Muscle of leg (tissue), 3 donors: ENCODE measurements at regions not wholly inside any gene's neighbourhood (a gene's known extent, or its start where the extent isn't known, plus 50 kb on each side); places are given as distances from the start of the nearest gene placed in this dataset.

Experiments
- DNase-seq: peaks from one replicate; pipeline ENCODE4 v3.0.0; 2013
- H3K27ac ChIP-seq: one replicate; pipeline ENCODE4 v1.5.1; 2013; ENCODE audit warnings: mild to moderate bottlenecking, low read length, control low read depth
- H3K27me3 ChIP-seq: one replicate; pipeline ENCODE4 v1.6.1; 2013; ENCODE audit warnings: low read length; ENCODE audit not compliant: control insufficient read depth, insufficient read depth
- H3K36me3 ChIP-seq: one replicate; pipeline ENCODE4 v1.6.1; 2013; ENCODE audit warnings: low read length; ENCODE audit not compliant: control insufficient read depth, insufficient read depth
- H3K4me1 ChIP-seq: one replicate; pipeline ENCODE4 v1.6.1; 2013; ENCODE audit warnings: low read length; ENCODE audit not compliant: control insufficient read depth, insufficient read depth
- H3K4me3 ChIP-seq: one replicate; pipeline ENCODE4 v1.5.1; 2013; ENCODE audit warnings: low read length, control low read depth
- H3K9me3 ChIP-seq: replicated peaks from 2 replicates; pipeline ENCODE4 v1.6.1; 2013; ENCODE audit warnings: low read depth, low read length; ENCODE audit not compliant: control insufficient read depth
- WGBS: methylation state at CpG from one replicate; pipeline ENCODE4 v1.1.5; 2013; ENCODE audit warnings: missing lambda C conversion rate; ENCODE audit not compliant: insufficient coverage; 5-methylcytosine and 5-hydroxymethylcytosine counted together

DNA sequence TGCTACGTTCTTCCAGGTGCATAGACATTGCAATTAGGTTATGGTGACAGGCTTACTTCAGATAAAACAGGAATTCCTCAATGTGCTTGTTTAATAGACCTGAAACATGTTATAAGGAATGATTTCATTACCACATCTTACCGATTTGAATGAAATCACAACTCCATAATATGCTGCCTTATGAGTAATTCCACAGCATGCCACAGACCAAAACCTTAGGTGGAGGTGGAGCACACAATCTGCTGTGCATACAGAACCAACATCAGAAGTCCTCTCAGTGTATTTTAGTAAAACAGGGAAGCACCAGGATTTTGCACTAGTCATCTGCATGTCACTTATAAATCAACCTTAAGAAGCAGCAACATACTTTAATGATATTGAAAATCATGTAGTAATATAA is 148.9 kb upstream of the TSHZ2 start:
- WGBS, result no CpG with 5 or more reads among the region's 2 CpGs
- H3K4me1 ChIP-seq, result no peaks in the 10 kb centered on the region
- no peaks in the 10 kb centered on the region for H3K36me3 ChIP-seq
- H3K27me3 ChIP-seq, result no peaks in the 10 kb centered on the region
- H3K4me3 ChIP-seq, result no peak overlapping the region
- no peaks in the 10 kb centered on the region for H3K9me3 ChIP-seq
- no peak for DNase-seq
- no peak overlapping the region for H3K27ac ChIP-seq

DNA sequence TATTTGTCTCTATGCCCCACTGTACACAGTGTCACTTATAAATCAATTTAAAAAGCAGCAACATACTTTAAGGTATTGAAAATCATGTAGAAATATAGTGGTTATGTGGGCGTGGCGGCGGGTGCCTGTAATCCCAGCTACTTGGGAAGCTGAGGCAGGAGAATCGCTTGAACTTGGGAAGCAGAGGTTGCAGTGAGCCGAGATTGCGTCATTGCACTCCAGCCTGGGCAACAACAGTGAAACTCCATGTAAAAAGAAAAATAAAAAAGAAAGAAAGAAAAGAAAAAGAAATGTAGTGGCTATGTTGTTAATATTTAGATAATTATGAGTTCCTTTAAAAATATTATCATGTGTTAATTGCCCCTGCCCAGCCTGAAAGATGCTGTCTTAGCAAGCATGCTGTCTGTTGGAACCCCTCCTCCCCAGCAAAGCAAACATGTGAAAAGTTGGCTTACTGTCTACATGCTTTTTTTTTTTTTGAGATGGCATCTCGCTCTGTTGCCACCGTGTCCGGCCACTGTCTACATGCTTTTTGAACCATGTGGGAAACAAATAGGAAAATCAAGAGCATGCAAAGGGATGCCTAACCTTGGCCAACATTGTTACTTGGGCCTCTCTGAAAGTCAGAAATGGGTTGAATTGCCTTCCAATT is 151.4 kb upstream of the TSHZ2 start:
- Histone ChIP-seq H3K27ac (no peak overlapping the region), H3K4me1 (no peaks in the 10 kb centered on the region), H3K27me3 (no peaks in the 10 kb centered on the region), H3K36me3 (no peaks in the 10 kb centered on the region), H3K9me3 (no peaks in the 10 kb centered on the region), H3K4me3 (no peak overlapping the region)
- no peak for DNase-seq
- WGBS, result 92% methylated on average over 6 of the region's 9 CpGs

DNA sequence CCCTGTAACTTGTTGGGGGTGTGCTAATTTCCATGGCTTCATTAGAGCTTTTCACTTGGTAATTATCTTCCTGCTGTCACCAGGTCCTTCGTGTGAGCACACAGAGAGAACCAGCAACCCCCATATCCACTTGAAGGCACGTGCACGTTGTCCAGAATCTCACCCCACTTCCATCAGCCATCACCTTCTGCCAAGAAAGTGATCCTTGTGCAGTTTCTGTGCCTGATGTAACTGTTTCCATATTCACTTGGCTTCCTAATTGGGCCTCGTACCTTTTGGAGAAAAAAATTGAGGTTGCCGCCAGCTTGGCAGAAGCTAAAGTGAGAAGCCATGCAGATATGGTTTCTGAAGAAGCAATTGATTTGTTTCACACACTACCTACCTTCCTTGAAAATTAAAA is 153.7 kb upstream of the TSHZ2 start:
- H3K4me1 ChIP-seq, result no peaks in the 10 kb centered on the region
- 83% methylated on average over 3 of the region's 5 CpGs for WGBS
- no peaks in the 10 kb centered on the region for H3K36me3 ChIP-seq
- H3K4me3 ChIP-seq, result no peak overlapping the region
- H3K9me3 ChIP-seq, result no peaks in the 10 kb centered on the region
- no peak overlapping the region for H3K27ac ChIP-seq
- DNase-seq, result peak; percentile 52
- H3K27me3 ChIP-seq, result no peaks in the 10 kb centered on the region

DNA sequence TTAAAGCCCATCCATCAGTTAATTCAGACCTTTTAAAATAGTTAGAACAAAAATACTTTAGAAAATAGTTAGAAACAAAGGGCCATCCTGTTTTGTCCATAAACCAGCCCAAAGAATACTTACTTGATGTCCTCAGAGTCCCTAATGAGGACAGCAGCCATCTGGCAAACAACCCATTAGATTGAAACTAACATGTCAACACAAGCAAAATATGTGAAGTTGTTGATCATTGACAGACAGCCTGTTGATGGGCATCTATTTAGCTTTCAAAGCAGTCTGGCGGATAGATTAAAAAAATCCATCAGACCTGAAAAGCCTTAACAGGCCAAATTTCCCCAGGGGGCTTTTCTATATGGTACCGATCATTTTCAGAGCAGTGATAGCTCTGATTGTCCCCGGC is 154.2 kb upstream of the TSHZ2 start:
- Histone ChIP-seq H3K9me3 (no peaks in the 10 kb centered on the region), H3K36me3 (no peaks in the 10 kb centered on the region), H3K27ac (no peak overlapping the region), H3K4me3 (no peak overlapping the region), H3K4me1 (no peaks in the 10 kb centered on the region), H3K27me3 (no peaks in the 10 kb centered on the region)
- peak; percentile 16 for DNase-seq
- 72% methylated on average over 3 of the region's 3 CpGs for WGBS

DNA sequence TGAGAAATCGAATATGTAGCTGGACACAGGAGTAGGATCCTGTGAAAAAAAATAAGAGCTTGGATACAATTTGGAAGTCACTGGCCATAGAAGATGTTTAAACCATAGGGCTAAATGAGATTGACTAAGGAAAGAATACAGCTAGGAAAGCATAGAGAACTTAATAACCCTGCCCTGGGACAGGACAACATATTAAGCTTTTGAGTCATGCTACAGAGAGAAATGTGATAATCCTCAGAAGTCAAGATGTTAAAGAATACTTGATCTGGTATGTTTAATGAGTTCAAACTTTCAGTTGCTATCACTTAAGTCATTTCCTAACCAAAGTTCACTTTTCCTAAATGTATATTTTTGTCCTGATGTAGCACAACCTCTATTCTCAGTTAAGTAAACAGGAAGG is 154.6 kb upstream of the TSHZ2 start:
- H3K36me3 ChIP-seq, result no peaks in the 10 kb centered on the region
- H3K9me3 ChIP-seq, result no peaks in the 10 kb centered on the region
- no peaks in the 10 kb centered on the region for H3K27me3 ChIP-seq
- H3K27ac ChIP-seq, result no peak overlapping the region
- no peaks in the 10 kb centered on the region for H3K4me1 ChIP-seq
- H3K4me3 ChIP-seq, result no peak overlapping the region
- 0% methylated on average over 1 of the region's 1 CpG for WGBS
- DNase-seq, result peak; percentile 36

DNA sequence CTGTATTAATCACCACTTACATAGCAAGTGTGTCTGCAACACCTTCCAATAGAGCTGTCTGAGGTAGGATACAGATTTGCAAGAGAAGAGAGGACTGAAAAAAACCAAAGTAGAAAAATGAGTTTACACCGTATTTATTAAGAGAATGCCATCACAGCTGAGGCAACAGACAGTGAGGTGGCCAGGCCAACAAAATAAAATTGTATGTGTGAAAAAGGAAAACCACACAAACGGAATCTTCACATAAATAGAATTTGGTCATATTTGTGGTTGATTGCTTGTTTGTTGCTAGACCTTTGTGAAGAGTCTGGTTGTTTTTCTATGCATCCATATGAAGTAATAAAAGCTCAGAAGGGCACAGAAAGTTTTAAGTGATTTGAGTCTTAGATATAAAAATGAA is 157.8 kb upstream of the TSHZ2 start:
- H3K27me3 ChIP-seq, result no peaks in the 10 kb centered on the region
- H3K27ac ChIP-seq, result no peak overlapping the region
- no peak overlapping the region for H3K4me3 ChIP-seq
- no peak for DNase-seq
- no peaks in the 10 kb centered on the region for H3K4me1 ChIP-seq
- no peaks in the 10 kb centered on the region for H3K36me3 ChIP-seq
- no peaks in the 10 kb centered on the region for H3K9me3 ChIP-seq
- 100% methylated on average over 1 of the region's 2 CpGs for WGBS

DNA sequence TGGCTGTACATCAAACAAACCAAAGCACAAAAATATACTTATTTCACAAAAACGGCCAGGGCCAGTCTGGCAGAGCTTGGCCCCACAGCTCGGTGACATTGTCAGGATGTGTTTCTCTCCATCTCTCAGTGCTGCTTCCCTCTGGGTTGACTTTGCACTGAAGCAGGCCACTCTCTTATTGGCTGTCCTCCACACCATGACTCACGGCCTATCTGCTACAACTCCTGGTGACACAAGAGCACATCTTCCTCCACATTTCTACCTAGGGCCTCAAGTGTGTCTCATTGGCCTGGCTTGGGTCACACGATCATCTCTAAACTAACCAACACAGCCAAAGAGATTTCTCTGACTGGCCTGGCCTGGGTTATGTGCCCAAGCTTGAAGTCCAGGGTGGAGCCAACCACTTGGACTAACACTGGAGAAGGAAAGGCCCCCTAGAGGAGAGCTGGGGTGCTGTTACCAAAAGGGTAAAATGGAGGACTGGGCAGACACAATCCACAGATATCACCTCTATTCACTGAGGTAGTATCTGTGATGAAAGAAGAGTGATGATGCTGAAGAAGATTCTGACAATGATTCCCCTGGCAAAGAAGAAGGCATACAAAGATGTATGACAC is 159.8 kb upstream of the TSHZ2 start:
- Histone ChIP-seq H3K27me3 (no peaks in the 10 kb centered on the region), H3K4me1 (no peaks in the 10 kb centered on the region), H3K9me3 (no peaks in the 10 kb centered on the region), H3K36me3 (no peaks in the 10 kb centered on the region), H3K4me3 (no peak overlapping the region), H3K27ac (no peak overlapping the region)
- WGBS, result 86% methylated on average over 3 of the region's 4 CpGs
- DNase-seq, result no peak

DNA sequence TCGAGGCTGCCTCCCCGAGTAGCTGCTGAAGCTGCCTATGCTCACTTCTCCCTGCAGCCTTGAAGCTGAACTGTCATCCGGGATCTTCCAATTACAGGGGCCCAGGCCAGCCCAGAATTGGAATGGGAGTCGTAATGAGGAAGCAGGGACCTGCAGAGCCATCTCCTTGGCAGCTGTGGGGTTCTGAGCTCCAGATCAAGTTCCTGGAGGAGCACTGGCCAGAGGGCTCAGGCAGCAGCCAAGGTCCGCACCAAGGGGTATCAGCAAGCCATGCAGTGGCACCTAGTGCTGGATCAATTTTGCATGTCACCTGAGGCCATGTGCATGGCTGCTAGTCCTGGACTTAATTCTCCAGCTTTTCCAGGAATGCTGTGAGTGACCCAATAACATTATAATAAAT is 163.2 kb upstream of the TSHZ2 start:
- Histone ChIP-seq H3K27me3 (no peaks in the 10 kb centered on the region), H3K4me3 (no peak overlapping the region), H3K36me3 (no peaks in the 10 kb centered on the region), H3K9me3 (no peaks in the 10 kb centered on the region), H3K27ac (no peak overlapping the region), H3K4me1 (no peaks in the 10 kb centered on the region)
- WGBS, result 43% methylated on average over 5 of the region's 5 CpGs
- DNase-seq, result peak; percentile 22

DNA sequence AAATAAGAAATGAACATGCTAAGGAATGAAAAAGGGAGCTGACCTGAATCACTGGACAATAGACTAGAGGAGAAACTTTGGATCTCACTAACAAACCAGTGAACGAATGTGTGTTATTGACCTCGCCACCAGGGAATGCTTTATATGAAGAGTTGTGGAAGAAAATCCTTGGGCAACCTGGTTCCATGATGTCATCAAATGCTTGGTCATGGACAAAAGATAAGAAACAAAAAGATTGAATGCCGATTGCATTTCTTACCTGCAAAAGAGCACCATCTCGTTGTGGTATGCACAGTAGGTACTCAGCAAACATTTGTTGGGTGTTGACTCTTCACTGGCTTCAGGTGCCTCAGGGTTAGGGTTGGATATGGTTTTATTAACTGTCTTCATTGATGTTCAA is 165.2 kb upstream of the TSHZ2 start:
- H3K4me1 ChIP-seq, result no peaks in the 10 kb centered on the region
- H3K27me3 ChIP-seq, result no peaks in the 10 kb centered on the region
- H3K27ac ChIP-seq, result no peak overlapping the region
- H3K36me3 ChIP-seq, result no peaks in the 10 kb centered on the region
- DNase-seq, result no peak
- WGBS, result 100% methylated on average over 2 of the region's 4 CpGs
- no peak overlapping the region for H3K4me3 ChIP-seq
- H3K9me3 ChIP-seq, result no peaks in the 10 kb centered on the region

DNA sequence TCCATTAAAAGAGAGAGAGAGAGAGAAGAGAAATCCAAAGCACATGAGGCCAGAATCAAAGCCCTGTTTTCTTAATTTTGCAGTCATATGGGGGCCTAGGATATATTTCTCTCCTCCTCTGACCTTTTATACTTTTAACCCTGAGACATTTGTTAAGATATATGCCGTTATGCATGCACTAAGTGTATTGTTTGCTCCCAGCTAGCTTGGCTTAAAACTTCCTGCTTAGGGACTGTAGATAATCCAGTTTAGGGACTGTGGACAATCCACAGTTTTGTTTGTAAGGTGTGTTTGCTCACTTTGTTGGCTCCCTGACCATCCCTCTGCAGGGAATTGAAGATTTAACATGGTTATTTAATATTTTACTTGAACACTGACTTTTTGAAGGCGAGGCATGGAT is 166.3 kb upstream of the TSHZ2 start:
- Histone ChIP-seq H3K4me1 (no peaks in the 10 kb centered on the region), H3K9me3 (no peaks in the 10 kb centered on the region), H3K27ac (no peak overlapping the region), H3K4me3 (no peak overlapping the region), H3K36me3 (no peaks in the 10 kb centered on the region), H3K27me3 (no peaks in the 10 kb centered on the region)
- 50% methylated on average over 1 of the region's 2 CpGs for WGBS
- DNase-seq, result peak; percentile 23

DNA sequence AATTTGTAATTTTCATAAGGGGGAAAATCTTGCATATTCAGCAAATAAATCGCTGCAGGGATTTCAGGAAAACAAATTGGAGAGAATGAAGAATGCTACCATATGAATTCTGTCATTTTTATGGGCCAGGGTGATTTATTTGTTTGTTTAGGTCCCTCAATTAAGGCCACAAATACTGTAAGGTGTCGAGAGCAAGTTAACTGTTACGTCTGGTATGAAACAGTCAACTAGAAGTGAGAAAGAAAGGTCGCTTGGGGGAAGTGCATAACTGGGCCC is 166.9 kb upstream of the TSHZ2 start:
- no peak overlapping the region for H3K27ac ChIP-seq
- H3K36me3 ChIP-seq, result no peaks in the 10 kb centered on the region
- no peak overlapping the region for H3K4me3 ChIP-seq
- no peaks in the 10 kb centered on the region for H3K27me3 ChIP-seq
- WGBS, result 60% methylated on average over 1 of the region's 4 CpGs
- H3K4me1 ChIP-seq, result no peaks in the 10 kb centered on the region
- no peaks in the 10 kb centered on the region for H3K9me3 ChIP-seq
- no peak for DNase-seq
